Left cardiac atrium (tissue), 4 donors: ENCODE measurements at regions not wholly inside any gene's neighbourhood (a gene's known extent, or its start where the extent isn't known, plus 50 kb on each side); places are given as distances from the start of the nearest gene placed in this dataset.

Experiments used
- ATAC-seq, 2 donors: fragments of 200-7000 bp; cut with Tn5 transposase; one replicate each; pipeline ENCODE4 v1.9.1; 2020; ENCODE audit warnings: mild to moderate bottlenecking in 2 of 2, moderate library complexity in 2 of 2
- DNase-seq: peaks from one replicate; pipeline ENCODE4 v3.0.0-alpha.2; 2020
- intact Hi-C, 2 donors: fragments of 100-400 bp; cut with DNase I; formaldehyde crosslinking; loops; one replicate each; pipeline versions ENCODE4 v1.14.1 to v1.15.1; 2022 to 2023
- donor health status: DM: no; HTN: yes; CAD: no.
- donor health status: DM: no; HTN: yes; CAD: no; lungs with severe emphysema.
- donor health status: DM: yes; HTN: yes; CAD: no.
- donor health status: Dilated cardiomyopathy.

- peak; percentile 62 to 93 for ATAC-seq
- no peak for DNase-seq
- intact Hi-C loops: loop anchor here in 1 of 2 donors (10.0 kb wide), 1 partner anchor 156 kb away; no protein-coding TSS in a partner anchor
Observed at GRCh38 chr3:188940573-188940932, 231.2 kb upstream of the TPRG1 start.

GRCh38 chr3:188941103-188941502 lies 230.7 kb upstream of the TPRG1 start:
- no peak for DNase-seq
- peak in 1 of 2 donors; percentile 73 for ATAC-seq
- intact Hi-C loops: loop anchor here in 1 of 2 donors (10.0 kb wide), 1 partner anchor 156 kb away; no protein-coding TSS in a partner anchor

GRCh38 chr3:188942191-188942590 lies 229.6 kb upstream of the TPRG1 start:
- no peak for ATAC-seq
- intact Hi-C loops: loop anchor here in 1 of 2 donors (10.0 kb wide), 1 partner anchor 157 kb away; no protein-coding TSS in a partner anchor
- DNase-seq: no peak

GRCh38 chr3:188943591-188943990 lies 228.2 kb upstream of the TPRG1 start:
- no peak for ATAC-seq
- no peak for DNase-seq
- intact Hi-C loops: loop anchor here in 1 of 2 donors (10.0 kb wide), 1 partner anchor 159 kb away; no protein-coding TSS in a partner anchor

- intact Hi-C loops: loop anchor here in 1 of 2 donors (10.0 kb wide), 1 partner anchor 159 kb away; no protein-coding TSS in a partner anchor
- DNase-seq (no peak), ATAC-seq (no peak)
Observed at GRCh38 chr3:188944108-188944507, 227.7 kb upstream of the TPRG1 start.

- DNase-seq (no peak), ATAC-seq (peak; percentile 2 to 3)
- intact Hi-C loops: loop anchor here in 1 of 2 donors (5.0 to 10.0 kb wide), 2 partner anchors 44 to 162 kb away; no protein-coding TSS in a partner anchor
Observed at GRCh38 chr3:188946351-188947240, 225.2 kb upstream of the TPRG1 start.

- DNase-seq (peak; percentile 94), ATAC-seq (peak; percentile 90 to 91)
- intact Hi-C loops: loop anchor here in 1 of 2 donors (2.0 to 10.0 kb wide), 3 partner anchors 45 to 1207 kb away; no protein-coding TSS in a partner anchor
Observed at GRCh38 chr3:188947401-188948280, 224.1 kb upstream of the TPRG1 start.

GRCh38 chr3:188948281-188948996 lies 223.3 kb upstream of the TPRG1 start:
- intact Hi-C loops: loop anchor here in 1 of 2 donors (2.0 to 10.0 kb wide), 3 partner anchors 46 to 1208 kb away; no protein-coding TSS in a partner anchor
- ATAC-seq (peak; percentile 24 to 28), DNase-seq (peak; percentile 45)

- intact Hi-C loops: loop anchor here in 1 of 2 donors (2.0 to 10.0 kb wide), 3 partner anchors 47 to 1208 kb away; no protein-coding TSS in a partner anchor
- DNase-seq (no peak), ATAC-seq (no peak)
Observed at GRCh38 chr3:188948997-188949389, 222.8 kb upstream of the TPRG1 start.

- DNase-seq (no peak), ATAC-seq (no peak)
- intact Hi-C loops: loop anchor here in 1 of 2 donors (2.0 to 10.0 kb wide), 3 partner anchors 47 to 1209 kb away; no protein-coding TSS in a partner anchor
Observed at GRCh38 chr3:188949456-188949855, 222.3 kb upstream of the TPRG1 start.

- ATAC-seq: no peak
- DNase-seq: no peak
- intact Hi-C loops: loop anchor here (2.0 to 10.0 kb wide), 7 partner anchors 48 to 1209 kb away; partner anchors contain the start of gene LPP (in 1 of the 2)
Observed at GRCh38 chr3:188949996-188950395, 221.8 kb upstream of the TPRG1 start.

- ATAC-seq (peak in 1 of 2 donors; percentile 67), DNase-seq (peak; percentile 90)
- intact Hi-C loops: loop anchor here (5.0 to 10.0 kb wide), 4 partner anchors 606 to 1209 kb away; partner anchors contain the start of gene LPP (in 1 of the 2)
Observed at GRCh38 chr3:188950832-188951489, 220.8 kb upstream of the TPRG1 start.

GRCh38 chr3:188951734-188952133 lies 220.0 kb upstream of the TPRG1 start:
- intact Hi-C loops: loop anchor here (5.0 to 10.0 kb wide), 4 partner anchors 607 to 1209 kb away; partner anchors contain the start of gene LPP (in 1 of the 2)
- DNase-seq: no peak
- no peak for ATAC-seq

- peak; percentile 72 to 87 for ATAC-seq
- intact Hi-C loops: loop anchor here (2.0 to 10.0 kb wide), 7 partner anchors 193 to 1212 kb away; partner anchors contain the start of gene LPP (in 1 of the 2)
- DNase-seq: peak; percentile 87
Observed at GRCh38 chr3:188954590-188955208, 217.1 kb upstream of the TPRG1 start.

- DNase-seq (no peak), ATAC-seq (peak; percentile 9 to 18)
- intact Hi-C loops: loop anchor here (2.0 to 10.0 kb wide), 6 partner anchors 191 to 1213 kb away; partner anchors contain the start of gene LPP (in 1 of the 2)
Observed at GRCh38 chr3:188955919-188956318, 215.9 kb upstream of the TPRG1 start.

- no peak for DNase-seq
- ATAC-seq: peak; percentile 20 to 34
- intact Hi-C loops: loop anchor here (5.0 to 10.0 kb wide), 5 partner anchors 190 to 905 kb away; partner anchors contain the start of gene LPP (in 1 of the 2)
Observed at GRCh38 chr3:188956839-188957489, 214.8 kb upstream of the TPRG1 start.
